ENCODE measurements at regions not wholly inside any gene's neighbourhood (a gene's known extent, or its start where the extent isn't known, plus 50 kb on each side); places are given as distances from the start of the nearest gene placed in this dataset.

DNA sequence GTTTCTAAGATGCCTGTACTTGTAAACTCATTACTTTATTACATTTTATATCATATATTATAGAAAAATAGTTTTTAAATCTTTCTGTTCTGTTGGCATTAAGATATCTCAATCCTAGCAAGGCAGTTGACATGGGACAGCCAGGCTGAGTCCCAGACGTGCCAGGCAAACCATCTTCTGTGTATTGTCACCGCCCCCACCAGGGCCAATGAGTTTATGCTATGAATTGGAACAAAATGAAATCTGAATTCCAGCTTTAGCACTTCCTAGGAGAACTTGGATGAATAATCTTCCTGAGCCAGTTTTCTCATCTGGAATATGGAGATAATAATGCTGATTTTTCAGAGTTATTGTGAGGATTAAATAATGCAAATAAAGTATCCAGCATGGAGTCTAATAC lies 79.9 kb upstream of the GSX1 start:
- no peaks in the 10 kb centered on the region for H3F3A ChIP-seq (replicated peaks; ENCODE audit: insufficient read depth)
- no peak overlapping the region for H2AFZ ChIP-seq (ENCODE audit: low read depth)
- no peaks in the 10 kb centered on the region for H3K79me2 ChIP-seq (ENCODE audit: insufficient read depth)
- H3K9ac ChIP-seq: no peak overlapping the region
- peak; percentile 26 for DNase-seq
- H3K9me3 ChIP-seq: no peaks in the 10 kb centered on the region
- peak; percentile 28; the same call in 1 of the 2 replicates for TF ChIP-seq SMC3 (IDR thresholded peaks at IDR 0.05; ENCODE audit: low read depth, low read length)
- no peak for TF ChIP-seq TAF1 (IDR thresholded peaks at IDR 0.05; ENCODE audit: borderline replicate concordance, low read depth, low read length)
- TF ChIP-seq NFIC (IDR thresholded peaks at IDR 0.05; ENCODE audit: borderline replicate concordance): no peak
- no peak for TF ChIP-seq FOXM1 (IDR thresholded peaks at IDR 0.05; ENCODE audit: low read depth)
- no peak for TF ChIP-seq ELF1 (IDR thresholded peaks at IDR 0.05)
- no peak for TF ChIP-seq FOXJ3 (CRISPR knock-in tag; IDR thresholded peaks at IDR 0.05)
- no peak for TF ChIP-seq RXRA (IDR thresholded peaks at IDR 0.05; ENCODE audit: borderline replicate concordance, low read depth)
- no peak for TF ChIP-seq MEF2A (IDR thresholded peaks at IDR 0.05; ENCODE audit: borderline replicate concordance, low read depth)
- TF ChIP-seq RAD21 (IDR thresholded peaks at IDR 0.05; ENCODE audit: low read length): peak; percentile 70
- TF ChIP-seq CHD2 (IDR thresholded peaks at IDR 0.05; ENCODE audit: low read length, partially characterized antibody): no peak
- no peak for TF ChIP-seq SIN3A (IDR thresholded peaks at IDR 0.05; ENCODE audit: borderline replicate concordance, low read depth, low read length)
- no peak for TF ChIP-seq EZH2phosphoT487 (IDR thresholded peaks at IDR 0.05; ENCODE audit: borderline replicate concordance, low read depth)
- TF ChIP-seq TCF12 (IDR thresholded peaks at IDR 0.05): no peak
- WGBS (ENCODE audit: low lambda C conversion rate): 4% methylated on average over 2 of the region's 2 CpGs
- no peaks in the 10 kb centered on the region for H3K9me2 ChIP-seq
- H3K27me3 ChIP-seq (ENCODE audit: insufficient read depth): peaks cover 8% of the 10 kb centered on the region; the same call in 1 of the 2 replicates
- H3K4me2 ChIP-seq: no peak overlapping the region
- H3K27ac ChIP-seq (ENCODE audit: low read depth in 2 of 2, low read length in 1 of 2): no peak overlapping the region
- no peaks in the 10 kb centered on the region for H3K36me3 ChIP-seq (replicated peaks in 1 of 2; ENCODE audit: control insufficient read depth in 1 of 2, insufficient read depth in 2 of 2, low read length in 1 of 2)
- CTCF ChIA-PET: interaction anchor here (1.0 to 2.1 kb wide), 6 partner anchors 10 to 179 kb away, joined by 3 to 11 read pairs (median 4); no protein-coding TSS in a partner anchor
- H4K20me1 ChIP-seq (ENCODE audit: insufficient read depth): no peaks in the 10 kb centered on the region
- no peak overlapping the region for H3K4me3 ChIP-seq (ENCODE audit: low read depth in 2 of 2, low read length in 1 of 2)
- POLR2A ChIA-PET: no interaction called here
- no peaks in the 10 kb centered on the region for H3K4me1 ChIP-seq (ENCODE audit: control insufficient read depth in 1 of 2, insufficient read depth in 2 of 2, low read depth in 1 of 2, low read length in 1 of 2)

DNA sequence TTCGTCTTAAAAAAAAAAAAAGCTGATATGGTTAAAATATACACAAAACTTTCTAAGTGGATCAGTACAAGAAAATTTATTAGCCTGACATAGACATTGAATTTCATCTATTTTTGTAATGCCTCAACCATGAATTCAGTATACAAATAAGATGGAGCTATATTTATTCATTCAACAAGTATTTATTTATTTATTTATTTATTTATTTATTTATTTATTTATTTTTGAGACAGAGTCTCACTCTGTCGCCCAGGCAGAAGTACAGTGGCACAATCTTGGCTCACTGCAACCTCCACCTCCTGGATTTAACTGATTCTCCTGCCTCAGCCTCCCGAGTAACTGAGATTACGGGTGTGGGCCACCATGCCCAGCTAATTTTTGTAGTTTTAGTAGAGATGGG lies 78.5 kb upstream of the GSX1 start:
- Histone ChIP-seq H3K9ac (no peak overlapping the region), H3K27ac (ENCODE audit: low read depth in 2 of 2, low read length in 1 of 2) (no peak overlapping the region), H4K20me1 (ENCODE audit: insufficient read depth) (no peaks in the 10 kb centered on the region), H3K79me2 (ENCODE audit: insufficient read depth) (no peaks in the 10 kb centered on the region), H2AFZ (ENCODE audit: low read depth) (no peak overlapping the region), H3K9me2 (no peaks in the 10 kb centered on the region), H3K27me3 (ENCODE audit: insufficient read depth) (peaks cover under 1% of the 10 kb centered on the region; the same call in 1 of the 2 replicates), H3F3A (replicated peaks; ENCODE audit: insufficient read depth) (no peaks in the 10 kb centered on the region), H3K4me1 (ENCODE audit: control insufficient read depth in 1 of 2, insufficient read depth in 2 of 2, low read depth in 1 of 2, low read length in 1 of 2) (no peaks in the 10 kb centered on the region), H3K4me3 (ENCODE audit: low read depth in 2 of 2, low read length in 1 of 2) (no peak overlapping the region), H3K9me3 (no peaks in the 10 kb centered on the region), H3K36me3 (replicated peaks in 1 of 2; ENCODE audit: control insufficient read depth in 1 of 2, insufficient read depth in 2 of 2, low read length in 1 of 2) (no peaks in the 10 kb centered on the region), H3K4me2 (no peak overlapping the region)
- 15% methylated on average over 4 of the region's 4 CpGs for WGBS (ENCODE audit: low lambda C conversion rate)
- POLR2A ChIA-PET: no interaction called here
- CTCF ChIA-PET: interaction anchor here (0.6 to 2.1 kb wide), 3 partner anchors 113 to 278 kb away, joined by 3 to 11 read pairs (median 4); no protein-coding TSS in a partner anchor
- TF ChIP-seq, protein P1, sequence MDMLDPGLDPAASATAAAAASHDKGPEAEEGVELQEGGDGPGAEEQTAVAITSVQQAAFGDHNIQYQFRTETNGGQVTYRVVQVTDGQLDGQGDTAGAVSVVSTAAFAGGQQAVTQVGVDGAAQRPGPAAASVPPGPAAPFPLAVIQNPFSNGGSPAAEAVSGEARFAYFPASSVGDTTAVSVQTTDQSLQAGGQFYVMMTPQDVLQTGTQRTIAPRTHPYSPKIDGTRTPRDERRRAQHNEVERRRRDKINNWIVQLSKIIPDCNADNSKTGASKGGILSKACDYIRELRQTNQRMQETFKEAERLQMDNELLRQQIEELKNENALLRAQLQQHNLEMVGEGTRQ (IDR thresholded peaks at IDR 0.05; ENCODE audit: borderline replicate concordance, low read depth, low read length): no peak
- TF ChIP-seq RAD21 (IDR thresholded peaks at IDR 0.05; ENCODE audit: low read length) (no peak), CHD2 (IDR thresholded peaks at IDR 0.05; ENCODE audit: low read length, partially characterized antibody) (no peak), RXRA (IDR thresholded peaks at IDR 0.05; ENCODE audit: borderline replicate concordance, low read depth) (no peak), RFX5 (IDR thresholded peaks at IDR 0.05; ENCODE audit: low read length) (no peak), FOXM1 (IDR thresholded peaks at IDR 0.05; ENCODE audit: low read depth) (no peak), ELF1 (IDR thresholded peaks at IDR 0.05) (no peak), SIN3A (IDR thresholded peaks at IDR 0.05; ENCODE audit: borderline replicate concordance, low read depth, low read length) (no peak), TEAD4 (IDR thresholded peaks at IDR 0.05; ENCODE audit: borderline replicate concordance, insufficient read depth) (no peak), MAX (IDR thresholded peaks at IDR 0.05; ENCODE audit: low read depth) (no peak), FOSL2 (IDR thresholded peaks at IDR 0.05; ENCODE audit: borderline replicate concordance, low read depth) (no peak), TCF12 (IDR thresholded peaks at IDR 0.05) (no peak), MEF2A (IDR thresholded peaks at IDR 0.05; ENCODE audit: borderline replicate concordance, low read depth) (no peak)
- TF ChIP-seq, protein P2, sequence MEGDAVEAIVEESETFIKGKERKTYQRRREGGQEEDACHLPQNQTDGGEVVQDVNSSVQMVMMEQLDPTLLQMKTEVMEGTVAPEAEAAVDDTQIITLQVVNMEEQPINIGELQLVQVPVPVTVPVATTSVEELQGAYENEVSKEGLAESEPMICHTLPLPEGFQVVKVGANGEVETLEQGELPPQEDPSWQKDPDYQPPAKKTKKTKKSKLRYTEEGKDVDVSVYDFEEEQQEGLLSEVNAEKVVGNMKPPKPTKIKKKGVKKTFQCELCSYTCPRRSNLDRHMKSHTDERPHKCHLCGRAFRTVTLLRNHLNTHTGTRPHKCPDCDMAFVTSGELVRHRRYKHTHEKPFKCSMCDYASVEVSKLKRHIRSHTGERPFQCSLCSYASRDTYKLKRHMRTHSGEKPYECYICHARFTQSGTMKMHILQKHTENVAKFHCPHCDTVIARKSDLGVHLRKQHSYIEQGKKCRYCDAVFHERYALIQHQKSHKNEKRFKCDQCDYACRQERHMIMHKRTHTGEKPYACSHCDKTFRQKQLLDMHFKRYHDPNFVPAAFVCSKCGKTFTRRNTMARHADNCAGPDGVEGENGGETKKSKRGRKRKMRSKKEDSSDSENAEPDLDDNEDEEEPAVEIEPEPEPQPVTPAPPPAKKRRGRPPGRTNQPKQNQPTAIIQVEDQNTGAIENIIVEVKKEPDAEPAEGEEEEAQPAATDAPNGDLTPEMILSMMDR (IDR thresholded peaks at IDR 0.05): no peak
- DNase-seq: no peak
